H9 (cell line): ENCODE measurements at regions not wholly inside any gene's neighbourhood (a gene's known extent, or its start where the extent isn't known, plus 50 kb on each side); places are given as distances from the start of the nearest gene placed in this dataset.

Experiments used
- DNase-seq: peaks from one replicate; pipeline ENCODE4 v3.0.0-alpha.2; 2017
- H2AFZ ChIP-seq: one replicate; pipeline ENCODE4 v1.6.1; 2013; ENCODE audit warnings: mild to moderate bottlenecking, low read length, control low read depth, moderate library complexity
- H2AK5ac ChIP-seq: 2 replicates; pipeline ENCODE4 v1.6.1; 2013; ENCODE audit warnings: low read length, control low read depth, mixed read lengths; ENCODE audit not compliant: insufficient read length
- H2BK120ac ChIP-seq: one replicate; pipeline ENCODE4 v1.6.1; 2013; ENCODE audit warnings: low read depth, mild to moderate bottlenecking, low read length, control low read depth, inconsistent platforms; ENCODE audit not compliant: poor library complexity, severe bottlenecking
- H2BK12ac ChIP-seq: 2 replicates; pipeline ENCODE4 v1.6.1; 2013; ENCODE audit warnings: low read length, control low read depth, mixed read lengths, low read depth; ENCODE audit not compliant: insufficient read length
- H2BK15ac ChIP-seq: 2 replicates; pipeline ENCODE4 v1.6.1; 2013; ENCODE audit warnings: low read depth, low read length, control low read depth
- H2BK20ac ChIP-seq: one replicate; pipeline ENCODE4 v1.6.1; 2013; ENCODE audit warnings: low read depth, mild to moderate bottlenecking, low read length, control low read depth, inconsistent platforms; ENCODE audit not compliant: poor library complexity, severe bottlenecking
- H2BK5ac ChIP-seq: 2 replicates; pipeline ENCODE4 v1.6.1; 2013; ENCODE audit warnings: low read length, control low read depth, mixed read lengths; ENCODE audit not compliant: insufficient read length
- H3K14ac ChIP-seq: 2 replicates; pipeline ENCODE4 v1.6.1; 2013; ENCODE audit warnings: low read length, control low read depth; ENCODE audit not compliant: insufficient read depth
- H3K18ac ChIP-seq: 2 replicates; pipeline ENCODE4 v1.6.1; 2013; ENCODE audit warnings: low read depth, mild to moderate bottlenecking, mixed read lengths, low read length, control low read depth; ENCODE audit not compliant: insufficient read length
- H3K23ac ChIP-seq: 2 replicates; pipeline ENCODE4 v1.6.1; 2013; ENCODE audit warnings: low read length, control low read depth, mixed read lengths, low read depth; ENCODE audit not compliant: insufficient read length
- H3K23me2 ChIP-seq: 2 replicates; pipeline ENCODE4 v1.6.1; 2013; ENCODE audit warnings: low read depth, mild to moderate bottlenecking, mixed read lengths, low read length, control low read depth; ENCODE audit not compliant: insufficient read length, poor library complexity, severe bottlenecking
- H3K27ac ChIP-seq: 2 replicates; pipeline ENCODE4 v1.5.1; 2013; ENCODE audit warnings: low read length, control low read depth, mixed read lengths, low read depth; ENCODE audit not compliant: insufficient read length
- H3K27me3 ChIP-seq: 2 replicates; pipeline ENCODE4 v1.6.1; 2013; ENCODE audit warnings: low read length, control low read depth, inconsistent platforms; ENCODE audit not compliant: insufficient read depth
- H3K4ac ChIP-seq: 2 replicates; pipeline ENCODE4 v1.6.1; 2013; ENCODE audit warnings: low read depth, mild to moderate bottlenecking, control low read depth, inconsistent platforms, low read length, moderate library complexity
- H3K4me1 ChIP-seq: 2 replicates; pipeline ENCODE4 v1.6.1; 2013; ENCODE audit warnings: low read length, control low read depth, inconsistent platforms; ENCODE audit not compliant: insufficient read depth
- H3K4me2 ChIP-seq: 2 replicates; pipeline ENCODE4 v1.6.1; 2013; ENCODE audit warnings: low read length, control low read depth, mixed read lengths; ENCODE audit not compliant: insufficient read length, insufficient read depth
- H3K56ac ChIP-seq: 2 replicates; pipeline ENCODE4 v1.6.1; 2013; ENCODE audit warnings: low read depth, mild to moderate bottlenecking, mixed read lengths, low read length, control low read depth; ENCODE audit not compliant: insufficient read length
- H3K79me1 ChIP-seq: 2 replicates; pipeline ENCODE4 v1.6.1; 2013; ENCODE audit warnings: low read depth, mild to moderate bottlenecking, moderate library complexity, low read length, control low read depth, inconsistent platforms; ENCODE audit not compliant: insufficient read depth, poor library complexity, severe bottlenecking
- H3K79me2 ChIP-seq: 2 replicates; pipeline ENCODE4 v1.6.1; 2013; ENCODE audit warnings: low read length, control low read depth, inconsistent platforms; ENCODE audit not compliant: insufficient read depth
- H3K9ac ChIP-seq: 2 replicates; pipeline ENCODE4 v1.6.1; 2013; ENCODE audit warnings: low read length, control low read depth, mixed read lengths; ENCODE audit not compliant: insufficient read length; ENCODE audit errors: extremely low read depth
- H3K9me3 ChIP-seq: one replicate; pipeline ENCODE4 v1.6.1; 2013; ENCODE audit warnings: low read depth, low read length, inconsistent platforms; ENCODE audit not compliant: control insufficient read depth
- H3T11ph ChIP-seq: one replicate; pipeline ENCODE4 v1.6.1; 2013; ENCODE audit warnings: mild to moderate bottlenecking, low read length, control low read depth, inconsistent platforms
- H4K20me1 ChIP-seq: one replicate; pipeline ENCODE4 v1.6.1; 2013; ENCODE audit not compliant: control insufficient read depth, insufficient read length, insufficient read depth
- H4K5ac ChIP-seq: 2 replicates; pipeline ENCODE4 v1.6.1; 2013; ENCODE audit warnings: low read depth, mild to moderate bottlenecking, mixed read lengths, low read length, control low read depth; ENCODE audit not compliant: insufficient read length
- H4K8ac ChIP-seq: replicated peaks from 2 replicates; pipeline ENCODE4 v1.6.1; 2013; ENCODE audit warnings: low read length, control low read depth, mixed read lengths, low read depth; ENCODE audit not compliant: insufficient read length
- H4K91ac ChIP-seq: 2 replicates; pipeline ENCODE4 v1.6.1; 2013; ENCODE audit warnings: low read depth, mild to moderate bottlenecking, moderate library complexity, mixed read lengths, low read length, control low read depth; ENCODE audit not compliant: insufficient read length
- H3K27ac Mint-ChIP-seq, 3 experiments: 2 replicates in 2 of 3; 3 replicates in 1 of 3; pipeline ENCODE4 v1.8.0; 2020 to 2021; ENCODE audit warnings: mixed read lengths in 3 of 3, mild to moderate bottlenecking in 1 of 3, moderate library complexity in 1 of 3
- H3K27me3 Mint-ChIP-seq: 2 replicates; pipeline ENCODE4 v1.8.0; 2021; ENCODE audit warnings: low read depth, mild to moderate bottlenecking, moderate library complexity, mixed read lengths
- H3K36me3 Mint-ChIP-seq, 3 experiments: 2 replicates in 2 of 3; 3 replicates in 1 of 3; pipeline ENCODE4 v1.8.0; 2020 to 2021; ENCODE audit warnings: low read depth in 3 of 3, mixed read lengths in 3 of 3; ENCODE audit not compliant: insufficient read depth in 1 of 3
- H3K4me1 Mint-ChIP-seq, 2 experiments: 2 replicates each; pipeline ENCODE4 v1.8.0; 2020; ENCODE audit warnings: mixed read lengths in 2 of 2
- H3K4me3 Mint-ChIP-seq, 2 experiments: 2 replicates in 1 of 2; 3 replicates in 1 of 2; pipeline ENCODE4 v1.8.0; 2020 to 2021; ENCODE audit warnings: mild to moderate bottlenecking in 2 of 2, mixed read lengths in 2 of 2, moderate library complexity in 1 of 2
- H3K9me3 Mint-ChIP-seq, 2 experiments: 2 replicates in 1 of 2; 3 replicates in 1 of 2; pipeline ENCODE4 v1.8.0; 2020; ENCODE audit warnings: mild to moderate bottlenecking in 2 of 2, mixed read lengths in 2 of 2, moderate library complexity in 1 of 2
- WGBS: extraction: QIAGEN DNeasy Blood & Tissue Kit; methylation state at CpG from one replicate; pipeline ENCODE4 v1.1.7; 2013; ENCODE audit warnings: missing lambda C conversion rate, low lambda C conversion rate, mixed read lengths; ENCODE audit not compliant: insufficient read length; ENCODE audit errors: extremely low coverage; 5-methylcytosine and 5-hydroxymethylcytosine counted together
- TF ChIP-seq, protein P1 (sequence below): fragments of 200-600 bp; sonication (generic); conservative IDR thresholded peaks from 3 replicates; pipeline ENCODE4 v1.8.0; 2021; ENCODE audit warnings: antibody characterized with exemption, mild to moderate bottlenecking

DNA sequence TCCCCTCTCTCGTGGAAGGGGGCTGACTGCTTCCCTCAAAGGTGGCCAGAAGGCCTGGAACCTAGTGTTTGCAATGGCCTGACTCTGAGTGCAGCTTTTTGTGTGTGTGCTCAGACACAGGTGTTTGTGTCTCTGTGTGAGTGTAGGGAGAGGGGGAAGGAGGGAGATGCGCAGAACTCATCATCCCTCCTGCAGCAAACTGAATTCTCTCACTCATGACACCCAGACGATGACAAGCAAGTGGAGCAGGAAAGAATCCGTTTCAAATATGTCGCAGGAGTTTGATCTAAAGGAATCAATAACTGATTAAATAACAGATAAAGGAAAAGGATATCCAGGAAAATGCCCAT, 101.4 kb downstream of the TNFAIP3 start:
- Histone ChIP-seq H3K14ac (no peak overlapping the region), H3K56ac (no peak overlapping the region), H4K5ac (no peak overlapping the region), H3K27me3 (no peaks in the 10 kb centered on the region), H2AK5ac (no peak overlapping the region), H3K4me1 (no peaks in the 10 kb centered on the region), H3K23ac (no peak overlapping the region), H3T11ph (no peak overlapping the region), H3K9ac (no peak overlapping the region), H4K8ac (no peak overlapping the region), H3K18ac (no peak overlapping the region), H2BK20ac (no peak overlapping the region), H2BK120ac (no peak overlapping the region), H2BK15ac (no peak overlapping the region), H3K4ac (no peak overlapping the region), H3K23me2 (no peaks in the 10 kb centered on the region), H3K79me2 (no peaks in the 10 kb centered on the region), H3K27ac (no peak overlapping the region), H3K79me1 (no peaks in the 10 kb centered on the region), H4K91ac (no peak overlapping the region), H4K20me1 (no peaks in the 10 kb centered on the region), H3K9me3 (no peaks in the 10 kb centered on the region), H2BK5ac (no peak overlapping the region), H3K4me2 (no peak overlapping the region), H2AFZ (no peak overlapping the region), H2BK12ac (no peak overlapping the region)
- no peak overlapping the region for H3K4me3 Mint-ChIP-seq
- H3K27me3 Mint-ChIP-seq: no peaks in the 10 kb centered on the region; the same call in 1 of the 2 replicates
- no peaks in the 10 kb centered on the region for H3K36me3 Mint-ChIP-seq
- no peaks in the 10 kb centered on the region; a peak in 2 of 5 replicates for H3K9me3 Mint-ChIP-seq
- WGBS: no CpG with 5 or more reads among the region's 5 CpGs
- no peak overlapping the region for H3K27ac Mint-ChIP-seq
- DNase-seq: no peak
- no peaks in the 10 kb centered on the region for H3K4me1 Mint-ChIP-seq
- TF ChIP-seq, protein P1, sequence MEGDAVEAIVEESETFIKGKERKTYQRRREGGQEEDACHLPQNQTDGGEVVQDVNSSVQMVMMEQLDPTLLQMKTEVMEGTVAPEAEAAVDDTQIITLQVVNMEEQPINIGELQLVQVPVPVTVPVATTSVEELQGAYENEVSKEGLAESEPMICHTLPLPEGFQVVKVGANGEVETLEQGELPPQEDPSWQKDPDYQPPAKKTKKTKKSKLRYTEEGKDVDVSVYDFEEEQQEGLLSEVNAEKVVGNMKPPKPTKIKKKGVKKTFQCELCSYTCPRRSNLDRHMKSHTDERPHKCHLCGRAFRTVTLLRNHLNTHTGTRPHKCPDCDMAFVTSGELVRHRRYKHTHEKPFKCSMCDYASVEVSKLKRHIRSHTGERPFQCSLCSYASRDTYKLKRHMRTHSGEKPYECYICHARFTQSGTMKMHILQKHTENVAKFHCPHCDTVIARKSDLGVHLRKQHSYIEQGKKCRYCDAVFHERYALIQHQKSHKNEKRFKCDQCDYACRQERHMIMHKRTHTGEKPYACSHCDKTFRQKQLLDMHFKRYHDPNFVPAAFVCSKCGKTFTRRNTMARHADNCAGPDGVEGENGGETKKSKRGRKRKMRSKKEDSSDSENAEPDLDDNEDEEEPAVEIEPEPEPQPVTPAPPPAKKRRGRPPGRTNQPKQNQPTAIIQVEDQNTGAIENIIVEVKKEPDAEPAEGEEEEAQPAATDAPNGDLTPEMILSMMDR: no peak
